HCT116 (cell line): ENCODE measurements at regions not wholly inside any gene's neighbourhood (a gene's known extent, or its start where the extent isn't known, plus 50 kb on each side); places are given as distances from the start of the nearest gene placed in this dataset.
"Not testable (repeated sequence)": the region's sequence is repeated elsewhere in the genome, so short reads cannot be mapped to it uniquely, and the experiment has no call there.

ENCODE experiments used
- CEBPB ChIP-seq: IDR thresholded peaks from 2 replicates; pipeline ENCODE4 v1.6.1; 2012; ENCODE audit warnings: low read depth
- CTCF ChIP-seq, 3 experiments: fragments of 200-600 bp in 1 of 3; sonication (generic) in 1 of 3; IDR thresholded peaks in 2 of 3; conservative IDR thresholded peaks in 1 of 3; 2 replicates each; pipeline ENCODE4 v1.5.1; 2012 to 2017; ENCODE audit warnings: low read depth in 2 of 3, low read length in 2 of 3, antibody characterized with exemption in 1 of 3, borderline replicate concordance in 1 of 3, control low read depth in 1 of 3, mild to moderate bottlenecking in 1 of 3, mixed read lengths in 1 of 3, mixed run types in 1 of 3, moderate library complexity in 1 of 3; ENCODE audit not compliant: insufficient read depth in 1 of 3
- EZH2 ChIP-seq: fragments of 200-600 bp; sonication (generic); IDR thresholded peaks from 2 replicates; pipeline ENCODE4 v1.6.1; 2017; ENCODE audit warnings: antibody characterized with exemption, mixed run types
- EZH2phosphoT487 ChIP-seq: fragments of 200-600 bp; IDR thresholded peaks from 2 replicates; pipeline ENCODE4 v1.6.1; 2018; ENCODE audit warnings: antibody characterized with exemption, borderline replicate concordance
- POLR2AphosphoS5 ChIP-seq: IDR thresholded peaks from 2 replicates; pipeline ENCODE4 v1.6.1; 2011; ENCODE audit warnings: mild to moderate bottlenecking, low read depth, low read length, moderate library complexity
- REST ChIP-seq: IDR thresholded peaks from 2 replicates; pipeline ENCODE4 v1.6.1; 2012; ENCODE audit warnings: low read depth
- ZBTB33 ChIP-seq: IDR thresholded peaks from 2 replicates; pipeline ENCODE4 v1.6.1; 2011; ENCODE audit warnings: mild to moderate bottlenecking, low read length, moderate library complexity; ENCODE audit not compliant: insufficient replicate concordance; ENCODE audit errors: extremely low read depth
- ZFX ChIP-seq: fragments of 450-650 bp; IDR thresholded peaks from 2 replicates; pipeline ENCODE4 v1.6.1; 2017
- ZNF274 ChIP-seq: fragments of 200-500 bp; sonication (Bioruptor generic); IDR thresholded peaks from 2 replicates; pipeline ENCODE4 v1.6.1; 2014; ENCODE audit warnings: mild to moderate bottlenecking, low read depth, low read length, inconsistent platforms

- TF ChIP-seq REST; ZNF274; EZH2phosphoT487; CTCF (IDR thresholded peaks at IDR 0.05 in 2 of 3, conservative IDR thresholded peaks at IDR 0.05 in 1 of 3; ENCODE audit: borderline replicate concordance in 1 of 3, insufficient read depth in 1 of 3, low read depth in 2 of 3, low read length in 2 of 3); ZBTB33; CEBPB; EZH2; POLR2AphosphoS5; ZFX: not testable (repeated sequence)
These were observed 121.0 kb upstream of the TUT7 start for GRCh38 chr9:86475255-86475654.
